ENCODE measurements at regions not wholly inside any gene's neighbourhood (a gene's known extent, or its start where the extent isn't known, plus 50 kb on each side); places are given as distances from the start of the nearest gene placed in this dataset.

DNA sequence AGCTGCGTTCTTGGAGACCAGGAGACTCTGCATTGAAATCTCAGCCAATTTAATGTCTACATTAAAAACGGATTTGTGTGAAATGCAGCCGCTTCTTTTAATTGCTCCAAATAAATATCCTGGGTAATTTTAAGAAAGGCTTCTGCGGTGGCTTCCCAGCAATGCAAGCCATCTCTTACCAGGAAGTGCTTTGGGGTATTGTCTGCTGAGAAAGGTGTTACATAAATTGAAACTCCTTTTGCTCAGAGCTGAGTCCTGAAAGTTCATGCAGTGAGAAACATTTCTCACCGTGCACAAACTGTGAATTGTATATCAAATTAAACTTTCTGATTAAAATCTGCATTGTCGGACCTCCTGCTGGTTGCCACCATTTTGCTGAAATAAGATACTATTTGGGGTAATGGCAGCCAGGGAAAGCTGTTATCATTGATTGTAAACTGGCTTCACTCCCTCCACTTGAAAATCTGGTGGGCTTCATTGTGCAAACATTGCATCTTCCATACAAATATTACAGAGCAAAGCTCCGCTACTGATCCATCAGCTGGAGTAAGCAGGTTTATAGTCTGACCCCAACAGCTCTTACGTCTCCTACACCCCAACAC, 59.5 kb downstream of the ZIC5 start:
- no peak for DNase-seq

DNA sequence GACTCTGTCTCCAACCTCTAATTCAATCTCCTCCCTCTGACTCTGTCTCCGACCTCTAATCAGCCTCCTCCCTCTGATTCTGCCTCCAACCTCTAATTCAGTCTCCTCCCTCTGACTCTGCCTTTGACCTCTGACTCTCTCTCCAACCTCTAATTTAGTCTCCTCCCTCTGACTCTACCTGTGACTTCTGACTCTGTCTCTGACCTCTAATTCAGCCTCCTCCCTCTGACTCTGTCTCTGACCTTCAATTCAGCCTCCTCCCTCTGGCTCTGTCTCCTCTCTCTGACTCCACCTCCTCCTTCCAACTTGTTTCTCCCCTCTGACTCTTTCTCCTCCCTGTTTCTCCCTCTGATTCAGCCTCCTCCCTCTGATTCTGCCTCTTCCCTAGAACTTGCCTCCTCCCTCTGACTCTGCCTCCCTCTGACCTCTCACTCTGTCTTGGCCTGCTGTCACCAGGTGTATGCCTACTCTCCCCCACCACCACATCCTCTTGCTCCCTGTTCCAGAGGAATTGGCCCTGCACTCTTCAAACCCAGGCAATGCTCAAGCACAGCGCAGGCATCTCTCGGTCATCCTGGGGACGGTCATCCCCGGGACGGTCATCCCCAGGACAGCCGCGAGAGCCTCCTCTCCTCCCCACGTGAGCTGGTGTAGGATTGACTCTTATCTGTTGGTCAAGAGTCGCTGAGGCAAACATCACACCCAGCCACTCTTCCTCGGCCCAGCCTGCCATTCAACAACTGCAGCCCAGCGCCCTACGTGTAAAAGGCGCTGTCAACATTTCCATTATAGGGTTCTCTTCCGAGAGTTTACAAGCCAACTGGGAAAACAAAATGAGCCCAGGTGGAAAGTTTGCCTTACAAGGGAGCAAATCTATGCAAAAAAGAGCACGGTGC, 60.2 kb downstream of the ZIC5 start:
- no peak for DNase-seq

DNA sequence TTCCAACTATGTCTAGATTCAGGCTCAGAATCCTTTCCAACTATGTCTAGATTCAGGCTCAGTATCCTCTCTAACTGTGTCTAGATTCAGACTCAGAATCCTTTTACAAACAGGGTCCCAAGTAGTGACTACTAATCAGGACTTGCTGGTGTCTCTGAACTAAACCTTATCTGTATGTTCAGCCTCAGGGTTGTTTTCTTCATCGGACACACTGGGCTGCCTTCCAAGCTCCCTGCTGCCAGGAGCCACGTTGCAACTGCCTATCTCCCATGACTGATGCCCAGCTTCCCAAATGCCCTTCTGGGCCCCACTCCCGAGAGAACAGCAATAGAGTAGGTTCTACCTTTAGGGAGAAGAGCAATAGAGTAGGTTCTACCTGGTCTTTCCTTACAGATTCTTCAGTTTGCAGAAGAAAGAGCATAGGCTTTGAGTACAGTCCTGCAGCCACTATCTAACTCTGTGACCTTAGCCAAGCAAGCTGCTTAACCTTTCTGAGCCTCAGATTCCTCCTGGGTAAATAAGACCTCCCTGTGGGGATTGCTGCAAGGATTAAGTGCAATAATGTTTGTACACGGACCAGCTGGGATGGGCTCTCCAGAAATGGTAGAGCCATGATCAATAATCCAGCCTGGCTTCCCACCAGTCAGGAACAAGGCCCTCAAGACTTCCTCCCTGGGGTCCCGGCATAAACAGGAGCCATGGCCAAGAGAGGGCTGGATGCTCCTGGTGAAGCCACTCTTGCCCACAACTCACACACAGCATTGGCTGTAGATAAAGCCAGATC, 61.5 kb downstream of the ZIC5 start:
- DNase-seq = no peak

DNA sequence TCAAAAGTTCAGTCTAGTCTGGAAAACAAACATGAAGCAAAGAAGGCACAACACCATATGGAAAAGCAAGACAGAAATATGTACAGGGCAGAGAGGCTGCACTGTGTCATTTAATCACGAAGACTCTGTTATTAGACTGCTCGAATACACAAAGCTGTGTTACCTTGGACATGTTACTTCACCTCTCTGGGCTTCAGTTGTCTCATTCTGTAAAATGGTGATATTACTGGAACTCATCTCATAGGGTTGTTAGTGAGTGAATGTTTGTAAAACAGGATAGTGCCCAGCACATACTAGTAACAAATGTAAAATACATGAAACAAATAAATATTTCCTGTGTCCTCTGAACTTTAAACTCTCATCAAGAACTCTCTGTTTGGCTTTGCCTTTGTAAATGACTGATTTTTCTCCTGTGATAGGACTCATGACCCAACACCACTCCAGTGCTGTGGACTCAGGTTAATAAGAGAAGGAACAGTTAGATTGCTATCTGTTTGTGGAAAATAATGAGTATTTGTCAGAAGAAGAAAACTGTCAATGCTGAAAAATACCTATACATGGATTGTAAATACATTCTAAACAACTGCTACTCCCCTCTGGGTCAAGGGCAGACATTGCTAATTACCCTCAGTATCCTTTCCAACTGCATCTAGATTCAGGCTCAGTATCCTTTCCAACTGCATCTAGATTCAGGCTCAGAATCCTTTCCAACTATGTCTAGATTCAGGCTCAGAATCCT, 62.3 kb downstream of the ZIC5 start:
- no peak for DNase-seq

DNA sequence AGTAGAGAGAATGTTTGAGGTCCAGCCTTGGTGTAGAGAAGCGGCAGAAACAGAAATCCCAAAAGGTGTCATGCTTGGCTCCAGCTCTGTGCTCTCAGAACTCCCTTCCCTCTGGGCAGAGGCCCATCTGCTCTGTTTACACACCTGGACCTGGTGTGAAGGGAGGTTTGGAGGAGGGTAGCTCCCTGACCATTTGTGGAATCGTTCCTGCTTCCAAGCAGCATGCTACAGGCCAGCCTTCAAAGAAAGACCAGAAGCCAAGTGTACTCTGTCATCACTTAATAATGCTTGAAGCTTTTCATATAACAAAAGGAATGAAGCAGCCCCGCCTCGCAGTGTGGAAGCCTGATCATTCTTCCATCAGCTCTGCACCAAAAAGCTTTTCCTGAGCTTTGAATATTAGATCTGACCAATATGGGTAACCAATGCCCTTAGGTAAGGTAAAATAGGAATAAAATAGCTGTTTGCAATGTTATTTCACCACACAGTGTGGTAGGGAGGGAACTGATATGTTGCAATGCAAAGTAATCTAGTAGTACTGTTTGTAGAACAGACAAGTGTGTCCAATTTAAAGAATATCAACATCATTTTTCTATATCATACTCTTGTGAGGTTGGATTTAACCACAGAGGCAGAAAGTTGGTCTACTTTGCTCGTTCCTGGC, 63.3 kb downstream of the ZIC5 start:
- peak in 1 of 2 donors; percentile 42 for DNase-seq

DNA sequence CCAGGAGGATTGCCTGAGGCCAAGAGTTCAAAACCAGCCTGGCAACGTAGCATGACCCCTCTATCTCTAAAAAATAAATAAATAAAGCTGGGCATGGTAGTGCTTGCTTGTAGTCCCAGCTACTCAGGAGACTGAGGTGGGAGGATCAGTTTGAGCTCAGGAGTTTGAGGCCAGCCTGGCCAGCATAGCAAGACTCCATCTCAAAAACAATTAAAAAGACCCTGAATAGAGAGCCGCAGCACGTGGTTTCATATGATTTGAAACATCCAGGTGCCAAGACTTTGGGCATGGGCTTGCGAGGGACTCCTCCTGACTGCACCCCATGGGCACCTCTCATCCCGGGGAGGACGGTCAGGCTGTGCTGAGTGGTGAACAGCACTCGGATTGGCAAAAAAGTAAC, 63.9 kb downstream of the ZIC5 start:
- no peak for DNase-seq

DNA sequence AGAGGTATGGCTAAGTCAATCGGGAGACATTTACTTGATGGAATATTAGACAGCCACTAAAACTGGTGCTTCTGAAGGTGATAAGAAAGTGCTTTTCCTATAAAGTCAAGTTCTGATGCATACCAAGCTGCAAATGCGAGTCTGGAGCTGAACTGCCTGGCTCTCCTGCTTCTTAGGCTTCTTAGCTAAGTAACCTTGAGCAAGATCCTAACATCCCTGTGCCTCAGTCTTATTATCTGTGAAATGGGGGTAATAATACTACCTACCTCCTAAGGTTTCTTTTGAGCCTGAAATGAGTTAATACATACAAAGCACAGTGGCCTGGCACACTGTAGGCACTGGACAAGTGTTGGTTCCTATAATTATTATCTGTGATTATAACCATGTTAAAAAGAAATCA, 64.5 kb downstream of the ZIC5 start:
- DNase-seq = no peak

DNA sequence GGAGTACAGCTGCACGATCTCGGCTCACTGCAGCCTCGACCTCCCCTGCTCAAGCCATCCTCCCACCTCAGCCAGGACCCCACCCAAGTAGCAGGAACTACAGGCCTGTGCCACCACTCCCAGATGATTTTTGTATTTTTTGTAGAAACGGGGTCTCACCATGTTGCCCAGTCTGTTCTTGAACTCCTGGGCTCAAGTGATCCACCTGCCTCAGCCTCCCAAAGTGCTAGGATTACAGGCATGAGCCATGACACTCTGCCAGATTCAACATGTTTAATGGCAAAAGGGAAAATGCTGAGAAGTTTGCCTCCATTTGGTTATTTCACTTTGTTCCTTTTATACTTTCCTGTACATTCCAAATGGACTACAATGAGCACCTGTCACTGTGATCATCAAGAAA, 65.8 kb downstream of the ZIC5 start:
- DNase-seq = no peak

DNA sequence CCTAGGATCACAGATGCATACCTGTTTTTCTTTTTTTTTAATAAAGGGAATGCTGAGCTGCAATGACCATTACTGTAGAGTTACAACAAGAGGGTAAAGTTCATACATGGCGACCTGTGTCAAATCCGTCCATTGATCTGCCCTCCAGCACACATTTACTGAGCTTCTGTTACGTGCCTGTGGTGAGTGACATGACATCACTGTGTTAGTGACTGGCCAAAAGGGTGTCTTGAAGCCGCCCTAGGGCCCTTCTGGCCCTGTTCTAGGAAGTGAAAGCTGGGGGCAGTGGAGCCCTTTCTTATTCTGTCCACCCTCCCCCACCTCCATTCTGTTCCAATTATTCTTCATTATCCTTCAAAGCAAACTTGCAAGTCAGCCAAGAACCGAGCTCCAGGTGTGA, 66.3 kb downstream of the ZIC5 start:
- DNase-seq = no peak

DNA sequence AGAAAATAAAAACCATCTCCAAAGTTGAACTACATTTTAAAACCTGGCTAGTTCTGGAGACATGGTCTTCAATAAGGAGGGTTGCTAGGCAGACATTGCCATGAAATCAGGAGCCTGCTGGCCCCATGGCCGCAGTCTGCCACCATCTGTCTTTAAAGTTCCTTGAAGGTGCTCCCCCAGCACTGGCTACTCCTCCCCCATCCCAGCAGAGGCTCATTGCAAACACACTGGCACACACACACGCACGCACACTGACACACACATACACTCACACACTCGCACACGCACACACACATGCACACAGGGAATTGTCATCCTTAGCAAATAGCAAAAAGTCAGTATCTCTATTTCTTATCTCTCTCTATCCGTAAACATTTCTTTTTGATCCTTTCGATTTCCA, 68.4 kb downstream of the ZIC5 start:
- no peak for DNase-seq

DNA sequence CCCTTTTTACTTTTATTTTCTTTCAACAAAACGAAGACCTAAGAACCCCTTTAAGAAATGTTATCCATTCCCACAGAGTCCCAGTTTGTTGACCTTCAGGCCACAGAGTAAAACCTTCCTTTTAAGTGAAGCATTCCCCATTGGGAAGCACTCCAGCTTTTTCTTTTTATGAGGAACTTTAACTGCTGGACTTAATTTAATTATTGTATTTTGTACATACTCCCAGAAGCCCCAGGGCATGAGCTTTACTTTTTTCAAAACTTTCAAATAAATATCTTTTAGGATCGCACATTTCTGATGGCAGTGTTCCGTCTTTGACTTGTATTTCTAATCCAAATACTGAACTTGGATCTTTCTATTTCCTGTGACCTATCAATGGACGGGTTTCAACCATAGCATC, 68.9 kb downstream of the ZIC5 start:
- DNase-seq = no peak

DNA sequence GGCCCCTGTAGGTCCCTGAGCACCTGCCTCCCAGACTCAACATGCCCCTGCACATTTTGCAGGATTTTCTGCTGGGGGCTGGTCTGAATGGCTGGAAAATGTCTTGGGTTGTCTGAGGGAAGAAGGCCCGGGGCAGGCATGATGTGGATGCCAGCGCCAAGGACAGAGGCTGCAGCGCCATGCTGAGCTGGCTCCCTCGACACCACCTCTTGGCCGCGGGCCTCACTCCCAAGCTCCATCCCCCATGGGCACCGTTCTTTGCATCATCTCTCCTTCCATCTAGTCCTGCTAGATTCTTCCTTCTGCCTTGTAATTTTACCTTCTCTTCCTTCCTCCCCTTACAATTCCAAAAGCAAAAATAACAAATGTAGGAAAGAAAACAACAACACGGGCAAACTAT, 70.6 kb downstream of the ZIC5 start:
- DNase-seq = no peak

DNA sequence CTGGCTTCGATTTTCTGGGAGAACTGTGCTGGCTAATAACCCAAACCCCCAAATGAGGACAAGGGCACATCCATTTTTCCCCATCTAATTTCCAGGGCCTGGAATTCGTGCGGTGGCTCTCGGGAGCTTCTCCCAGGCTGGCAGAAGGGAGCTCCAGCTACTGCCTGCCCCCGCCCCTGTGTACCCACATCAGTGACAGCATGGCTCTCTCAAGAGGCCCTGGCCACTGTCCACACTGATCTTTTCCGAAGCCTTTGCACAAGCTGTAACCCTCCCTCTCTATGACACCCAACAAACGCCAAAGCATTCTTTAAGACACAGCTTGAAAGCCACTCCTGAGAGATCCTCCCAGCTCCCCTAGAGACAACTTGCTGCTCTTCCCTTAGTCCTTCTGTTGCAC, 73.1 kb downstream of the ZIC5 start:
- DNase-seq = no peak

DNA sequence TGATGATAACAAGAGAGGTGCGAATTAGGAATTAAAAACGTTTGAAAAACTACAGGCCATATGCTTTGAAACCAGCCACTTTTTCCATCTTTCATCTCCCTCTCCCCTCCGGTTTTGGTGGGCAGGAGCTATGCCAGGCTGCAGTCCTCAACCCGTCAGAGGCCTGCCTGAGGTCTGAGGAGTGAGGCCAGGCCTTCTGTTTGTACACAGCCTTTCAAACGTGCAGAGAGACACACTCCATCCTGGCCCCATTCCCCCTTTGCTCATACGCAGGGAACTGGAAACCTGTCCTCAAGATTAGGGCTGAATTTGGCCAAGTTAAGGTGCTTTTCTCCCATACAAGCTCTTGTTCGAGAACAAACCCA, 74.5 kb downstream of the ZIC5 start:
- DNase-seq = no peak

DNA sequence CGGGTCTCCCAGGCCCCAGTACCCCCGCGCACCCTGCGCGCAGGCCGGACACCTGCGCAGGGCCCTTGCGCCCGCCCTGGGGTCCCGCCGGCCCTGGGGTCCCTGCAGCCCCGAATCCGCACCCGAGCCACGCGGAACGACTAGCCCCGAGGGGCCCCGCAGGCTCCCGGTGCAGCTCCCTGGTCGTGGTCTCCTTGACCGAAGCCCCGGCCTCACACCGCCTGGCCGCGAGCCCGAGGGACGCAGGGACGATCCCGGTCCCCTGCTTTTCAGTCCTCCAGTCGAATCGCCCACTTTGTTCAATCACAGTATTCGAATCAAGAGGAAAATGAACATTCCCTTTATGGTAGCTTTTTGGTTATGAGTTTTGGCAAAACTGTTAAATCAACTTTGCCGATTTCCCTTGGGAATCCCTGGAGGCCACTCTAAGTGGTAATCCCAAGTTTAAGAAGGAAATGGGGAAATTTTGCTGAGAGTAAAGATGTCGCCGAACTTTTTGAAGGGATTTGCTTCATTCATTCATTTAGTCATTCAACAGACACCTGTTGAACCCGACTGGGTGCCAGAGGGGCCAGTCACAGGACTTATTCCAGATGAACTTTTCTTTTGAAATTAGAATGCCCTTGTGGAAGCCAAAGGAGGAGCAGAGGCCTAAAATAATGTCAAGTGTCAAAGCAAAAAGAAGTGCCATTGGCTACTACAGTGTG, 75.0 kb downstream of the ZIC5 start:
- DNase-seq = no peak

DNA sequence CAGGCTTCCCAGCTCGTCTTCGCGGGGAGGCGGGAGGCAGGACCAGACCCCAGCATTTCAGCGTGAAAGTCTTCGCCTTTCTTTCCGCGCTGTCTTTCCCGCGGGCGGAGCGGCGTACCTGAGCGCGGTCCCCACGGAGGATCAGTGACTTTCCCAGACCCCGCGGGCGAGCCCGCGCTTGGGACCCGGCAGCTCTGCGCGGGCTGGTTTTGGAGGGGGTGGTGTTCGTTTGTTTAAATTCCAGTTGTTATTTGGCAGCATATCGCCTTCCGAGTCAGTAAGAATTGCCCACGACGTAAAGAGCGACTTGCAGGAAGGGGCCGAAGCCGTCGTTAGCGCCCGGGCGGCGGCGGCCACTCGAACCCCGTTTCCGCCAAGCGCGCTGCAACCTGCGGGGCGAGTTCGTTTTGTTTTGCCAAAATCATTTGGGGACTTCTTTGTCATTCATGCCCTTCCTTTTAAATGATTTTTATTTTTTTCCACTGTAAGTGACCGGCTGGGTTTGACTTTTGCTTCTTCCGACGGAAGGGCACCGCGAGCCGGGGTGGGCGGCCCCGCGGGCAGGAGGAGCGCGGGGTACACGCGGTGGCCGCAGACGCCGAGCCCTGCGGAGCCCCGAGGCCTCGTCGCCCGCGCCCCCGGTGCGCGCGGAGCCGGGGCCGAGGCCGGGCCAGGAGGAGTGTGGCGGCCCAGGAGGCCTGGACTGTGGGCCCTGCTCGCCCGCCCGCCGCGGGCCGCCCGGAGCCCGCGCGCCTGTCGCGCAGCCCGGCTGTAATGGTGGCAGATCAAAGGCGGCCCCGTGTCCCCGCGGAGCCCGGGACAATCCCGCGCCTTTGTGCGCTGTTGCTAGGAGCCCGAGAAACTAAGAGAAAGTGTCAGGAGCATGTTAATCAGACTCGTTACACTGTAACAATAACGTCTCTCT, 75.9 kb downstream of the ZIC5 start:
- DNase-seq = peak in 1 of 2 donors; percentile 32

DNA sequence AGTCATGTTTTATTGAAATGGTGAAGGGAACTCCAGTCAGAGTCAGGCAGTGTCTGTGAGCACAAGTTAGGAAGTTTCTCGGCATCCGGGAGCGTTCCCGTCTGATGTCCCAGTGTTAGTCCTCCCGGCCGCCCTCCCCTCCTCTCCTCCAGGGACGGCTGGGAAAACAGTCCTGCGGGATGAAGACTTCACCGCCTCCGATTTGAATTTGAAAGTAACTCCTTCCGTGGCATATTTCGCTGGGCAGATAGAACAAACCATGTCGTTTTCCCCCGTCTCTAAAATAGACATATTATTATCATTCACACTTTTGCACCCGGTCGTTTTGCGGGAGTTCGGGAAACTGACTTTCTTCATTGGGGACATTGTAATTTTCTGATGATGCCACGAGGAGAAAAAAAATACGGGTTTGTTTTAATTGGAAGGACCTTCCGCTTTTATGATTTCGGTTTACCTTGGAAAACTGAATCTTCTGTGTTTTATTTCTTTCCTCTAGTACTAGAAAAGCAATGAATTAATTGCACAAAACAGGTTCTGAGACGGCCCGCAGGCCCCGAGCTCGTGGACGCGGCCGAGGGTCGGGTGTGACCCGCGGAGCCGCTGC, 76.6 kb downstream of the ZIC5 start:
- DNase-seq = peak in 1 of 2 donors; percentile 28

DNA sequence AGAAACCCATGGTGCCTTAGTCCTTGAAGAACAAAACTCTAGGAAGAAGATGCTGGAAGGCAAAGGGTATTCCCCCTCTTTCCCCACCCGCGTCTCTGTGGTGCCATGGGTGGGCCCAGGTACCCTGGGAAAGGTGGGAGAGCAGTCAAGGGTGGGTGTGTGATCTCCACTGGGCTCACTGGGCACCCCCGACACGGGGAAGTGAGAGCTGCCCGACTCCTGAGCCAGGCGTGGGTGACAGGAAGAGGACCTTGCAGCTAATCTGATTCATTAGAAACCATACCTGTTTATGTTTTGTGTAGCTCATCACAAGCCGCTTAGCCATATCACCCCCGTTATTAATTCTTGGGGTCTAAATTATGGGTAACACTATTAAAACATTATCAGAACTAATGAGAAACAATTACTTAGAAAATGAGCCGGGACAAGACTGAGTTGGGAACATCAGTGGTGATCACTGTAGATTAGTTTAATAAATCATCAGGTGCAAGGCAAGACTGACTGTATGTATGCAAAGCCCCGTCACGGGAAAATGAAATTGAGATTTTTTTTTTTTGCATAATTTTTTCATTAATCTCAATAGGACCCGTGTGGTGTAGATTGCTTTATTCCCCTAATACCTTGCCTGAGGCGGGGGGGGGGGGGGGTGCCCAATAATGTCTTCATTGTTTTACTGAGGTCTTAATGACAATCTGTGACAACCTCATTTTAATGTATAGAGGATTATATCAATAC, 77.3 kb downstream of the ZIC5 start:
- DNase-seq = no peak

DNA sequence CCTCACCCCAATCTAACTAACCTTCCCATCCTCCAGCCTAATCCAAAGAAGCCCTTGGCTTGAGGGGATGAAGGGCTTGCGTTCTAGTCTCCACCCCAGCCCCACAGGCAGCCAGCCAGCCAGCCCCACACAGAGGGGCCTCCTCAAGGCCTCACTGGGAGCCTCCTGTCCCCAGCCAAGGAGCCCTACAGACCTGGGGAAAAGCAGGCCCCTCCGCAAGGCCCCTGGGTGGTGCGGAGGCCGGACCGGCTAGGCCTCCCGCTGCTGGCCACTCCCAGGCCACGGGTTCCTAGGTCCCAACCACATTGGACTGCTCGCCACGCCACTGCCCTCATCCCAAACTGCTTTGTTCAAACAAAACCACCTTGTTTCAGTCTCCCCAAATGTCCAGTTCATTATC, 78.0 kb downstream of the ZIC5 start:
- no peak for DNase-seq

Data from right lung (tissue), 2 donors.